22Rv1 (cell line): ENCODE measurements at regions not wholly inside any gene's neighbourhood (a gene's known extent, or its start where the extent isn't known, plus 50 kb on each side); places are given as distances from the start of the nearest gene placed in this dataset.

Source experiments
- ZFX ChIP-seq: fragments of 450-650 bp; IDR thresholded peaks from 2 replicates; pipeline ENCODE4 v1.6.1; 2017; ENCODE audit warnings: antibody characterized with exemption, borderline replicate concordance
- TF ChIP-seq, protein P1 (sequence below): fragments of 450-650 bp; IDR thresholded peaks from 2 replicates; pipeline ENCODE4 v1.5.1; 2017; ENCODE audit warnings: mild to moderate bottlenecking

- TF ChIP-seq, protein P1, sequence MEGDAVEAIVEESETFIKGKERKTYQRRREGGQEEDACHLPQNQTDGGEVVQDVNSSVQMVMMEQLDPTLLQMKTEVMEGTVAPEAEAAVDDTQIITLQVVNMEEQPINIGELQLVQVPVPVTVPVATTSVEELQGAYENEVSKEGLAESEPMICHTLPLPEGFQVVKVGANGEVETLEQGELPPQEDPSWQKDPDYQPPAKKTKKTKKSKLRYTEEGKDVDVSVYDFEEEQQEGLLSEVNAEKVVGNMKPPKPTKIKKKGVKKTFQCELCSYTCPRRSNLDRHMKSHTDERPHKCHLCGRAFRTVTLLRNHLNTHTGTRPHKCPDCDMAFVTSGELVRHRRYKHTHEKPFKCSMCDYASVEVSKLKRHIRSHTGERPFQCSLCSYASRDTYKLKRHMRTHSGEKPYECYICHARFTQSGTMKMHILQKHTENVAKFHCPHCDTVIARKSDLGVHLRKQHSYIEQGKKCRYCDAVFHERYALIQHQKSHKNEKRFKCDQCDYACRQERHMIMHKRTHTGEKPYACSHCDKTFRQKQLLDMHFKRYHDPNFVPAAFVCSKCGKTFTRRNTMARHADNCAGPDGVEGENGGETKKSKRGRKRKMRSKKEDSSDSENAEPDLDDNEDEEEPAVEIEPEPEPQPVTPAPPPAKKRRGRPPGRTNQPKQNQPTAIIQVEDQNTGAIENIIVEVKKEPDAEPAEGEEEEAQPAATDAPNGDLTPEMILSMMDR = no peak
- TF ChIP-seq ZFX = no peak
Observed at GRCh38 chrX:143319526-143319925, 197.7 kb downstream of the SPANXN3 start.
